IMR-90 (cell line): ENCODE measurements at regions not wholly inside any gene's neighbourhood (a gene's known extent, or its start where the extent isn't known, plus 50 kb on each side); places are given as distances from the start of the nearest gene placed in this dataset.

Experiments
- ATAC-seq: fragments of 200-7000 bp; cut with Tn5 transposase; 2 replicates; pipeline ENCODE4 v1.9.1; 2020; ENCODE audit warnings: low read depth, mild to moderate bottlenecking, moderate library complexity
- BruUV-seq: library from RNA; stranded (reverse); fragments of 400-500 nt; replicated peaks from 2 replicates; lab custom pipeline; 2021; lab: Mats Ljungman, UMichigan
- CTCF ChIA-PET: fragments of 300-600 bp; formaldehyde crosslinking; extraction: SDS; loops from one replicate; lab custom pipeline; 2021; ENCODE audit warnings: antibody characterized with exemption; lab: Yijun Ruan, JAX
- POLR2A ChIA-PET: fragments of 300-600 bp; sonication (Branson Sonifier 250); formaldehyde crosslinking; loops from one replicate; lab custom pipeline; 2022; ENCODE audit warnings: antibody characterized with exemption; ENCODE audit not compliant: unreplicated experiment; lab: Charles Lee
- DNase-seq: peaks from one replicate; pipeline ENCODE4 v3.0.0; 2013
- H2AFZ ChIP-seq: replicated peaks from 2 replicates; pipeline ENCODE3; 2013; ENCODE audit warnings: low read length, mild to moderate bottlenecking; ENCODE audit not compliant: poor library complexity
- H2AK5ac ChIP-seq: 2 replicates; pipeline ENCODE4 v1.6.1; 2013; ENCODE audit warnings: low read depth, low read length, inconsistent platforms
- H2AK9ac ChIP-seq: replicated peaks from 2 replicates; pipeline ENCODE3; 2013; ENCODE audit warnings: mild to moderate bottlenecking, low read depth, low read length, moderate library complexity; ENCODE audit not compliant: poor library complexity
- H2BK120ac ChIP-seq: 2 replicates; pipeline ENCODE4 v1.6.1; 2013; ENCODE audit warnings: low read depth, low read length, inconsistent platforms
- H2BK15ac ChIP-seq: 3 replicates; pipeline ENCODE4 v1.6.1; 2013; ENCODE audit warnings: low read depth, low read length, inconsistent platforms
- H2BK20ac ChIP-seq: 2 replicates; pipeline ENCODE4 v1.6.1; 2013; ENCODE audit warnings: low read depth, mild to moderate bottlenecking, inconsistent platforms, low read length, moderate library complexity
- H2BK5ac ChIP-seq: 2 replicates; pipeline ENCODE4 v1.6.1; 2013; ENCODE audit warnings: mild to moderate bottlenecking, low read depth, low read length, inconsistent platforms; ENCODE audit not compliant: poor library complexity, severe bottlenecking
- H3K14ac ChIP-seq: replicated peaks from 2 replicates; pipeline ENCODE4 v1.6.1; 2013; ENCODE audit warnings: low read depth, low read length, inconsistent platforms
- H3K18ac ChIP-seq: 2 replicates; pipeline ENCODE4 v1.6.1; 2013; ENCODE audit warnings: low read depth, low read length, control low read depth
- H3K23ac ChIP-seq: 2 replicates; pipeline ENCODE4 v1.6.1; 2013; ENCODE audit warnings: low read depth, low read length, inconsistent platforms
- H3K27ac ChIP-seq: 2 replicates; pipeline ENCODE4 v1.5.1; 2013; ENCODE audit warnings: mild to moderate bottlenecking, control low read depth, low read length; ENCODE audit not compliant: insufficient read depth
- H3K27me3 ChIP-seq: 2 replicates; pipeline ENCODE4 v1.6.1; 2013; ENCODE audit warnings: low read length; ENCODE audit not compliant: control insufficient read depth, insufficient read depth
- H3K36me3 ChIP-seq: 2 replicates; pipeline ENCODE4 v1.6.1; 2013; ENCODE audit warnings: low read length, mixed read lengths; ENCODE audit not compliant: control insufficient read depth, insufficient read depth
- H3K4ac ChIP-seq: 2 replicates; pipeline ENCODE4 v1.6.1; 2013; ENCODE audit warnings: low read depth, low read length, inconsistent platforms
- H3K4me1 ChIP-seq: 2 replicates; pipeline ENCODE4 v1.6.1; 2013; ENCODE audit warnings: low read length, mixed read lengths; ENCODE audit not compliant: control insufficient read depth, insufficient read depth
- H3K4me2 ChIP-seq: 2 replicates; pipeline ENCODE4 v1.6.1; 2013; ENCODE audit warnings: low read depth, mild to moderate bottlenecking, control low read depth, low read length, moderate library complexity
- H3K4me3 ChIP-seq: 2 replicates; pipeline ENCODE4 v1.5.1; 2013; ENCODE audit warnings: low read depth, mild to moderate bottlenecking, control low read depth, low read length, moderate library complexity; ENCODE audit not compliant: insufficient read depth
- H3K56ac ChIP-seq: 2 replicates; pipeline ENCODE4 v1.6.1; 2013; ENCODE audit warnings: low read length, inconsistent platforms; ENCODE audit not compliant: insufficient read depth; ENCODE audit errors: extremely low read depth
- H3K79me1 ChIP-seq, 2 experiments: 2 replicates each; pipeline ENCODE4 v1.6.1; 2013; ENCODE audit warnings: low read length in 2 of 2, inconsistent platforms in 1 of 2, low read depth in 1 of 2
- H3K9ac ChIP-seq: 2 replicates; pipeline ENCODE4 v1.6.1; 2013; ENCODE audit warnings: low read depth, low read length, control low read depth
- H3K9me1 ChIP-seq: 2 replicates; pipeline ENCODE4 v1.6.1; 2013; ENCODE audit warnings: low read length, inconsistent platforms; ENCODE audit not compliant: insufficient read depth
- H3K9me3 ChIP-seq: 2 replicates; pipeline ENCODE4 v1.6.1; 2013; ENCODE audit warnings: low read length; ENCODE audit not compliant: control insufficient read depth, insufficient read depth
- H4K20me1 ChIP-seq: 2 replicates; pipeline ENCODE4 v1.6.1; 2013; ENCODE audit warnings: low read length, inconsistent platforms; ENCODE audit not compliant: insufficient read depth
- H4K5ac ChIP-seq: 2 replicates; pipeline ENCODE4 v1.6.1; 2013; ENCODE audit warnings: mild to moderate bottlenecking, low read depth, low read length, control low read depth
- H4K8ac ChIP-seq, 2 experiments: 2 replicates each; pipeline ENCODE4 v1.6.1; 2013; ENCODE audit warnings: low read depth in 2 of 2, low read length in 2 of 2, control low read depth in 1 of 2, inconsistent platforms in 1 of 2
- H4K91ac ChIP-seq: 2 replicates; pipeline ENCODE4 v1.6.1; 2013; ENCODE audit warnings: low read depth, low read length, inconsistent platforms; ENCODE audit not compliant: insufficient read depth
- CTCF ChIP-seq: conservative IDR thresholded peaks from 2 replicates; pipeline ENCODE4 v1.5.1; 2012; ENCODE audit warnings: mild to moderate bottlenecking, low read depth, low read length, improper control_type of control experiment
- FOS ChIP-seq: fragments of 150-350 bp; IDR thresholded peaks from 2 replicates; pipeline ENCODE4 v1.6.1; 2016; ENCODE audit warnings: low read depth, low read length
- MAFK ChIP-seq: IDR thresholded peaks from 2 replicates; pipeline ENCODE4 v1.6.1; 2012; ENCODE audit warnings: low read depth, low read length, improper control_type of control experiment
- MXI1 ChIP-seq: IDR thresholded peaks from 2 replicates; pipeline ENCODE4 v1.6.1; 2012; ENCODE audit warnings: low read depth, mild to moderate bottlenecking, low read length, moderate library complexity, borderline replicate concordance
- POLR2A ChIP-seq: IDR thresholded peaks from 2 replicates; pipeline ENCODE4 v1.6.1; 2012; ENCODE audit warnings: mild to moderate bottlenecking, low read depth, low read length
- whole genome bisulfite sequencing, 2 experiments: methylation state at CpG; one replicate each; pipeline versions ENCODE4 v1.1.5 to v1.1.7; 2013; ENCODE audit warnings: missing lambda C conversion rate in 2 of 2; ENCODE audit not compliant: insufficient read length in 1 of 2; ENCODE audit errors: extremely low coverage in 2 of 2; 5-methylcytosine and 5-hydroxymethylcytosine counted together
- dilution Hi-C: fragments of 300-500 bp; cut with HindIII; formaldehyde crosslinking; loops from one replicate; pipeline ENCODE4 v1.14.3; 2018; ENCODE audit warnings: low sequenced_read_pairs; ENCODE audit not compliant: unreplicated experiment
- in situ Hi-C: fragments of 300-500 bp; cut with MboI; formaldehyde crosslinking; loops from 3 replicates; pipeline ENCODE4 v1.14.3; 2019; ENCODE audit warnings: low sequenced_read_pairs, inconsistent platforms, mixed read lengths
- intact Hi-C: fragments of 100-400 bp; cut with micrococcal nuclease; formaldehyde crosslinking; loops from 2 replicates; pipeline ENCODE4 v1.10.0; 2022
- TF ChIP-seq, protein P1 (sequence below): fragments of 150-350 bp; IDR thresholded peaks from 2 replicates; pipeline ENCODE4 v1.6.1; 2016; ENCODE audit warnings: low read depth, mild to moderate bottlenecking, low read length, moderate library complexity, borderline replicate concordance

DNA sequence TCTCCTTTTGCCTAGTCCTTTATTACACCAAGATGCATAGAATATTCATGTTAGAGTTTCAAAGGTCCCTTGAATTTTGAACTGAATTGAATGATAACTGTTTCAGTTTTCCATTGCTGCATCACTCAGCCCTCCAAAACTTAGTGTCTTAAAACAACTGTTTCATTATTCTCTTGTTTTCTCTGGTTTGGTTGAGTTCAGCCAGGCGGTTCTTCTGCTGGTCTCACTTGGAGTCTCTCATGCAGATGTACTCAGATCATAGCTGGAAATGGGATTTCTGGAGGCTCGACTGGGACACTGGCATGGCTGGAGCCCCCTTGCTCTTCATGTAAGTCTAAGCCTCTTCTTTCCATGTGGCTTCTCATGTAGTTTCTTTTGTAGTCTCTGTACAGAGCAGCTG, 107.2 kb upstream of the MKI67 start:
- H2AK5ac ChIP-seq = no peak overlapping the region
- H3K79me1 ChIP-seq = no peaks in the 10 kb centered on the region
- H3K56ac ChIP-seq = no peak overlapping the region
- no peaks in the 10 kb centered on the region for H3K9me1 ChIP-seq
- H3K23ac ChIP-seq = no peak overlapping the region
- no peak overlapping the region for H3K9ac ChIP-seq
- no peaks in the 10 kb centered on the region for H4K20me1 ChIP-seq
- dilution Hi-C loops (no loop called here), intact Hi-C loops (no loop called here), in situ Hi-C loops (no loop called here)
- WGBS, 2 experiments = no CpG with 5 or more reads among the region's 2 CpGs
- H3K36me3 ChIP-seq = no peaks in the 10 kb centered on the region
- H3K4me2 ChIP-seq = no peak overlapping the region
- DNase-seq (no peak), ATAC-seq (no peak)
- no peak overlapping the region for H2BK20ac ChIP-seq
- no peak overlapping the region for H3K14ac ChIP-seq
- no peak overlapping the region for H3K4ac ChIP-seq
- H3K18ac ChIP-seq = no peak overlapping the region
- ChIA-PET CTCF (no interaction called here), POLR2A (no interaction called here)
- no peak overlapping the region for H3K27ac ChIP-seq
- BruUV-seq = no TSS peak
- H2AK9ac ChIP-seq = no peak overlapping the region
- no peak overlapping the region for H2BK5ac ChIP-seq
- H3K27me3 ChIP-seq = no peaks in the 10 kb centered on the region
- TF ChIP-seq FOS = no peak
- no peak for TF ChIP-seq MXI1
- TF ChIP-seq MAFK = no peak
- TF ChIP-seq, protein P1, sequence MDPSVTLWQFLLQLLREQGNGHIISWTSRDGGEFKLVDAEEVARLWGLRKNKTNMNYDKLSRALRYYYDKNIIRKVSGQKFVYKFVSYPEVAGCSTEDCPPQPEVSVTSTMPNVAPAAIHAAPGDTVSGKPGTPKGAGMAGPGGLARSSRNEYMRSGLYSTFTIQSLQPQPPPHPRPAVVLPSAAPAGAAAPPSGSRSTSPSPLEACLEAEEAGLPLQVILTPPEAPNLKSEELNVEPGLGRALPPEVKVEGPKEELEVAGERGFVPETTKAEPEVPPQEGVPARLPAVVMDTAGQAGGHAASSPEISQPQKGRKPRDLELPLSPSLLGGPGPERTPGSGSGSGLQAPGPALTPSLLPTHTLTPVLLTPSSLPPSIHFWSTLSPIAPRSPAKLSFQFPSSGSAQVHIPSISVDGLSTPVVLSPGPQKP = no peak
- TF ChIP-seq CTCF = no peak
- TF ChIP-seq POLR2A = no peak
- peaks cover 25% of the 10 kb centered on the region for H3K9me3 ChIP-seq
- no peak overlapping the region for H4K8ac ChIP-seq
- H4K91ac ChIP-seq = no peak overlapping the region
- no peak overlapping the region for H2BK120ac ChIP-seq
- H2BK15ac ChIP-seq = no peak overlapping the region
- H2AFZ ChIP-seq = no peak overlapping the region
- H3K4me3 ChIP-seq = no peak overlapping the region
- no peaks in the 10 kb centered on the region for H3K4me1 ChIP-seq
- no peak overlapping the region for H4K5ac ChIP-seq
